ENCODE measurements at regions not wholly inside any gene's neighbourhood (a gene's known extent, or its start where the extent isn't known, plus 50 kb on each side); places are given as distances from the start of the nearest gene placed in this dataset.

DNA sequence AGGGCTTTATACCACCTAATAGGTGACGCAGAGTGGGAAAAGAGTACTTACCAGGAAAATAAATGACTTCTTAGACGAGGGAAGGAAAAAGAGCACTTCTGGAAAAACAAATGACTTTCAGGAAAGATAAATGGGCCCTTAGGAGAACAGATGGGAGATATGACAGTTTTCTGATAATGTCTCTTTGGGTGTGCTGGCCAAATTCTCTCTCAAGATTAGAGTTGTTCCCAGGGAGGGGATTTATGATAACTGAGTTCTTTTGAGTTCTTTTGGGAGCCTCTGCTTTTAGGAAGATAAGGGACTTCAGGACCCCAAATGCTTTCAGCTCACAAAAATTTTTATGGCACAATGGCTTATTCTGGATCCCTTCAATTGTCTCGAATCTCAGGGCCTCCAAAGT, 70.3 kb upstream of the EPCAM start:
- TF ChIP-seq POLR2A (IDR thresholded peaks at IDR 0.05; ENCODE audit: low read depth, low read length) (no peak), GATA2 (IDR thresholded peaks at IDR 0.05; ENCODE audit: insufficient read depth, insufficient read length, low read depth, low read length) (no peak), EZH2 (IDR thresholded peaks at IDR 0.05; ENCODE audit: borderline replicate concordance, low read depth, low read length, severe bottlenecking) (no peak), MYC (IDR thresholded peaks at IDR 0.05; ENCODE audit: low read depth, low read length) (no peak), FOS (IDR thresholded peaks at IDR 0.05; ENCODE audit: borderline replicate concordance, insufficient read depth, low read length) (no peak), POLR2AphosphoS5 (IDR thresholded peaks at IDR 0.05; ENCODE audit: insufficient read depth, low read depth, low read length) (no peak), JUN (IDR thresholded peaks at IDR 0.05; ENCODE audit: borderline replicate concordance, insufficient read depth, insufficient read length, low read depth) (no peak)
- TF ChIP-seq, protein P1, sequence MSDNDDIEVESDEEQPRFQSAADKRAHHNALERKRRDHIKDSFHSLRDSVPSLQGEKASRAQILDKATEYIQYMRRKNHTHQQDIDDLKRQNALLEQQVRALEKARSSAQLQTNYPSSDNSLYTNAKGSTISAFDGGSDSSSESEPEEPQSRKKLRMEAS (IDR thresholded peaks at IDR 0.05; ENCODE audit: insufficient read depth, insufficient read length) = no peak
- TF ChIP-seq, protein P2, sequence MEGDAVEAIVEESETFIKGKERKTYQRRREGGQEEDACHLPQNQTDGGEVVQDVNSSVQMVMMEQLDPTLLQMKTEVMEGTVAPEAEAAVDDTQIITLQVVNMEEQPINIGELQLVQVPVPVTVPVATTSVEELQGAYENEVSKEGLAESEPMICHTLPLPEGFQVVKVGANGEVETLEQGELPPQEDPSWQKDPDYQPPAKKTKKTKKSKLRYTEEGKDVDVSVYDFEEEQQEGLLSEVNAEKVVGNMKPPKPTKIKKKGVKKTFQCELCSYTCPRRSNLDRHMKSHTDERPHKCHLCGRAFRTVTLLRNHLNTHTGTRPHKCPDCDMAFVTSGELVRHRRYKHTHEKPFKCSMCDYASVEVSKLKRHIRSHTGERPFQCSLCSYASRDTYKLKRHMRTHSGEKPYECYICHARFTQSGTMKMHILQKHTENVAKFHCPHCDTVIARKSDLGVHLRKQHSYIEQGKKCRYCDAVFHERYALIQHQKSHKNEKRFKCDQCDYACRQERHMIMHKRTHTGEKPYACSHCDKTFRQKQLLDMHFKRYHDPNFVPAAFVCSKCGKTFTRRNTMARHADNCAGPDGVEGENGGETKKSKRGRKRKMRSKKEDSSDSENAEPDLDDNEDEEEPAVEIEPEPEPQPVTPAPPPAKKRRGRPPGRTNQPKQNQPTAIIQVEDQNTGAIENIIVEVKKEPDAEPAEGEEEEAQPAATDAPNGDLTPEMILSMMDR (IDR thresholded peaks at IDR 0.05; ENCODE audit: extremely low read depth in 1 of 2, insufficient read depth in 1 of 2, low read depth in 1 of 2, low read length in 2 of 2) = no peak
- H4K20me1 ChIP-seq (replicated peaks; ENCODE audit: control insufficient read depth, extremely low read depth, insufficient read depth, low read length) = no peaks in the 10 kb centered on the region
- CTCF ChIA-PET = interaction anchor here (1.0 kb wide), 1 partner anchor 9 kb away, joined by 3 read pairs; no protein-coding TSS in a partner anchor
- H3K27me3 ChIP-seq (ENCODE audit: control insufficient read depth in 2 of 2, insufficient read depth in 2 of 2, low read length in 2 of 2) = peaks cover 12 to 13% of the 10 kb centered on the region in 2 experiments
- no peaks in the 10 kb centered on the region for H3K9me3 ChIP-seq (replicated peaks; ENCODE audit: control insufficient read depth, insufficient read depth, low read length)
- no peak overlapping the region for H3K27ac ChIP-seq (ENCODE audit: insufficient read depth, low read depth, low read length)
- FAIRE-seq (no peak), DNase-seq (ENCODE audit: low read depth, low spot score) (no peak)
- no peak overlapping the region for H3K4me2 ChIP-seq (ENCODE audit: insufficient read depth, low read length)
- no peak overlapping the region for H2AFZ ChIP-seq (ENCODE audit: low read depth, low read length)
- H3K36me3 ChIP-seq (ENCODE audit: control insufficient read depth in 2 of 2, extremely low read depth in 1 of 2, insufficient read depth in 2 of 2, low read length in 2 of 2) = no peaks in the 10 kb centered on the region
- H3K9ac ChIP-seq (replicated peaks; ENCODE audit: extremely low read depth, insufficient read depth, low read length) = no peak overlapping the region
- H3K4me3 ChIP-seq (replicated peaks in 1 of 3; ENCODE audit: insufficient read depth in 1 of 3, low read depth in 1 of 3, low read length in 3 of 3) = no peak overlapping the region
- intact Hi-C loops (cut with micrococcal nuclease) (no loop called here), dilution Hi-C loops (cut with MboI; ENCODE audit: extremely low pct_ligation_motif_present, low sequenced_read_pairs) (no loop called here)
- POLR2A ChIA-PET = no interaction called here
- no peaks in the 10 kb centered on the region for H3K4me1 ChIP-seq (ENCODE audit: control insufficient read depth, extremely low read depth, insufficient read depth, low read length)
- BruUV-seq (replicated peaks) = no TSS peak
- H3K9me1 ChIP-seq (replicated peaks; ENCODE audit: control insufficient read depth, extremely low read depth, insufficient read depth, low read length) = no peaks in the 10 kb centered on the region
- H3K79me2 ChIP-seq (ENCODE audit: control insufficient read depth, insufficient read depth, low read length) = no peaks in the 10 kb centered on the region
